Bronchial epithelial cell (primary cell): ENCODE measurements at regions not wholly inside any gene's neighbourhood (a gene's known extent, or its start where the extent isn't known, plus 50 kb on each side); places are given as distances from the start of the nearest gene placed in this dataset.

Source experiments
- DNase-seq: peaks from one replicate; pipeline ENCODE4 v3.0.0-alpha.2; 2010; ENCODE audit warnings: low read depth
- FAIRE-seq: peaks from 2 replicates; lab custom pipeline; 2011; peaks lifted over from hg19 to GRCh38; lab: Jason Lieb, UNC
- H3K27me3 ChIP-seq: 2 replicates; pipeline ENCODE4 v1.5.1; 2011; ENCODE audit warnings: low read length; ENCODE audit not compliant: control insufficient read depth, insufficient read depth
- H3K36me3 ChIP-seq: 2 replicates; pipeline ENCODE4 v1.5.1; 2011; ENCODE audit warnings: low read length; ENCODE audit not compliant: control insufficient read depth, insufficient read depth
- H3K4me3 ChIP-seq: 2 replicates; pipeline ENCODE4 v1.5.1; 2011; ENCODE audit warnings: mild to moderate bottlenecking, low read depth, low read length, control low read depth
- TF ChIP-seq, protein P1 (sequence below): IDR thresholded peaks from 2 replicates; pipeline ENCODE4 v1.5.1; 2011; ENCODE audit warnings: mild to moderate bottlenecking, moderate library complexity, low read length, control low read depth, inconsistent platforms; ENCODE audit not compliant: insufficient read depth, severe bottlenecking

DNA sequence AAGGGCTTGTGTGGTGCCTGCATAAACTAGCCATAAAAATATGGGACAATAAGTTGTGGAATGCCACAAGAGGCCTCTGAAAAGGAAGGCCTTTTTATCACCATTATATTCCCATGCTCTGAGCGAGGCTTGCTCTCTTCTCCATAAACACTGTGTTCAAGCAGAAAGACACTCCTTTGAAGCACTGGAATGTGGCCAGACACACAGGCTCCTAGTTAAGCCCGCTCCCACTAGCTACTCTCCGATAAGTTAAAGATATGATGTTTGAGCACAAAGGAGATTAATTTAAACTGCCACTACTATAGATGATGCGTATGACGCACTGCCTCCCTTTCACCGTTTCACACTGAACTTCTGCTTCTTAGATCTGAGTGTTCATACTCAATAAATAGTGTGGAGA lies 188.7 kb upstream of the TWIST2 start:
- DNase-seq (no peak), FAIRE-seq (no peak)
- TF ChIP-seq, protein P1, sequence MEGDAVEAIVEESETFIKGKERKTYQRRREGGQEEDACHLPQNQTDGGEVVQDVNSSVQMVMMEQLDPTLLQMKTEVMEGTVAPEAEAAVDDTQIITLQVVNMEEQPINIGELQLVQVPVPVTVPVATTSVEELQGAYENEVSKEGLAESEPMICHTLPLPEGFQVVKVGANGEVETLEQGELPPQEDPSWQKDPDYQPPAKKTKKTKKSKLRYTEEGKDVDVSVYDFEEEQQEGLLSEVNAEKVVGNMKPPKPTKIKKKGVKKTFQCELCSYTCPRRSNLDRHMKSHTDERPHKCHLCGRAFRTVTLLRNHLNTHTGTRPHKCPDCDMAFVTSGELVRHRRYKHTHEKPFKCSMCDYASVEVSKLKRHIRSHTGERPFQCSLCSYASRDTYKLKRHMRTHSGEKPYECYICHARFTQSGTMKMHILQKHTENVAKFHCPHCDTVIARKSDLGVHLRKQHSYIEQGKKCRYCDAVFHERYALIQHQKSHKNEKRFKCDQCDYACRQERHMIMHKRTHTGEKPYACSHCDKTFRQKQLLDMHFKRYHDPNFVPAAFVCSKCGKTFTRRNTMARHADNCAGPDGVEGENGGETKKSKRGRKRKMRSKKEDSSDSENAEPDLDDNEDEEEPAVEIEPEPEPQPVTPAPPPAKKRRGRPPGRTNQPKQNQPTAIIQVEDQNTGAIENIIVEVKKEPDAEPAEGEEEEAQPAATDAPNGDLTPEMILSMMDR, result no peak

DNA sequence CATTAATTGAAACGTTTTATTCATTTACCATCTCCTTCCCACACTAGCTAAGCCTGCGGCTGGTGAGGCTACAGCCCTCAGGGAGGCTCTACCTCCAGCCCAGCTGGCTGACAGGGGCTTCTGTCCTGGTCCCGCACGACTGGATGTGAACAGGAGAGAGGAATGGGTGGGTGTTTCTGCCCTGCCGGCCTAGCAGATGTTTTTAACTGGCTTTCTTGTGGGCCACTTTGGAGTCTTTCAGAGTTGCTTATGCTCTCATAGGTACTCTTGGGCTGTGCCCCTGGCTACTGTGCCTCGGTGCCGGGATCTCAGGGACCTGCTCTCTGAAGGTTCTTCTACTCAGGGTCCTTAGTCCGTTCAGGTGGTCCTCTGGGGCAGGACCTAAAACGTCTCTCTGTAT lies 184.3 kb upstream of the TWIST2 start:
- TF ChIP-seq, protein P1, result no peak

More for the DNA sequence above, 188.7 kb upstream of the TWIST2 start:
- Histone ChIP-seq H3K4me3 (no peak overlapping the region), H3K36me3 (no peaks in the 10 kb centered on the region), H3K27me3 (no peaks in the 10 kb centered on the region)

DNA sequence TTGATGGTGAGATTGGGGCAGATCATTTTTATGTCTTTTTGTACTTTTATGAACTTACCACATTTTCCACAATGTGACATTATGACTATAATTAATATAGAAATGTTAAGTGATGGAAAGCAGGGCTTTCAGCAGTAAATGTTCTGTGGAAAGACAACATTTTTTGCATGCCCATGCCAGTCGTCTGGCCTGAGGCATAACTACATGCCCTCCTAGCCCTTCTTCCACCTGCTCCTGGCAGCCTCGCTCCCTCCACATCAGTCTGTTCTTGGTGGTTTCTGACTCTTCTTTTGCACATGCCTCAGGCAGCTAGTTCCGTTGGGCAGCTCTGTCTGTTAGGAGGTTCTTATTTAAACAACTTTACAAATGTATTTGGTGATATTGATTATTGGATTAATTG lies 182.0 kb upstream of the TWIST2 start:
- H3K27me3 ChIP-seq, result no peaks in the 10 kb centered on the region
- TF ChIP-seq, protein P1, result no peak
- DNase-seq, result no peak
- no peak overlapping the region for H3K4me3 ChIP-seq
- no peak for FAIRE-seq
- H3K36me3 ChIP-seq, result no peaks in the 10 kb centered on the region

More for the DNA sequence above, 184.3 kb upstream of the TWIST2 start:
- Histone ChIP-seq H3K27me3 (no peaks in the 10 kb centered on the region), H3K4me3 (no peak overlapping the region), H3K36me3 (no peaks in the 10 kb centered on the region)
- no peak for DNase-seq
- FAIRE-seq, result no peak

DNA sequence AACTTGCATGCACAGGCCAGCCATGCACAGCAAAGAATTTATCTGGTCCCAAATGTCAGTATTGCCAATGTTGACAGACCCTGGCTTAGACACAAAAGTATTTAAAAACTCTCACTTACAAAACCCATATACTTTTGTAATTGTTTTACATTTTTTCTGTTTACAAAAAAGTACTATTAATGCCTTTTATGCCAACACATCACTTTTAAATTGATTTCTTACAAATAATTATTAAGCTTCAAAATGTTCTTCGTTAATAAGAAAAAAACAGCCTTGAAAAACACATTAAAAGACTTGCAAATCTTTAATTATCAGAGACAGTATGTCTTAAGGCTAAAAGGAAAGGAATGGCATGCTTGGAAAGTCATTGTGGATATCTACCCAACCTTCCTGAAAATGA lies 181.3 kb upstream of the TWIST2 start:
- H3K27me3 ChIP-seq, result no peaks in the 10 kb centered on the region
- H3K36me3 ChIP-seq, result no peaks in the 10 kb centered on the region
- DNase-seq, result no peak
- TF ChIP-seq, protein P1, result no peak
- no peak overlapping the region for H3K4me3 ChIP-seq
- no peak for FAIRE-seq

DNA sequence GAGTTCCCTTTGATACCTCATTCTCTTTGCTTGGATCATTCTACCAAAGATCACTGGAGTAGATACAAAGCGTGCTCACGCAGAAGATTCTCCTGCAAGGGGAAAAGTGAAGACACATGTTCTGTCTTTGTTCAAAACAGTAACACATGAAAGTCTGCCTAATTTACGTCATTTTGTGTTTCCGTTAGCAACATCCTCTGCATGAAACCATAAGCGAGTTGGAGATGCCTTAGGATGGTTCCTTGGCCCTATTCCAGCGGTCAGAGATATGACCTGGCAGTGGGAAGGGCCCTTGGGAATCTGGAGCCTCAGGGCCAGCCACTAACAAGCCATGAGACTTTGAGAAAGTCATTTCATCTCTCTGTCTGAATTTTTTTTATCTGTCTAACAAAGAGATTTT lies 180.9 kb upstream of the TWIST2 start:
- Histone ChIP-seq H3K4me3 (no peak overlapping the region), H3K27me3 (no peaks in the 10 kb centered on the region), H3K36me3 (no peaks in the 10 kb centered on the region)
- DNase-seq (no peak), FAIRE-seq (no peak)
- TF ChIP-seq, protein P1, result no peak

DNA sequence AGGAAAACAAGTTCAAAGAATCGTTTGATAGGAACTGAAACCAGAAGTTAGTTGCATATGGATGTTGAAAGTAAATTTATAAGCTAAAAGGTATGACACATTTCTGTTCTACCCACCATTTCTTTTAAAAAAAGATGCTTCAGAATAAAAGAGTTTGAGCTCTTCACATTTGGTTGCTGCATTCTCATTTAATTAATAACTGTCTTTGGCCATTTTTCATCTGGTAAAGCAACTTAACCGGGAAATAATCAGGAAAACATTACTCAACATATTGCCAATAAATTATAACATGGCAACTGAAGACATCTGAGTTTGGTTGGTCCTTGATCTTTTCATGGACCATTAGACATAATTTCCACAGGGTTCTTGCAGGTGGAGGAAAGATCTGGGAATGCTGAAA lies 180.2 kb upstream of the TWIST2 start:
- Histone ChIP-seq H3K4me3 (no peak overlapping the region), H3K27me3 (no peaks in the 10 kb centered on the region), H3K36me3 (no peaks in the 10 kb centered on the region)
- DNase-seq, result no peak
- no peak for FAIRE-seq
- TF ChIP-seq, protein P1, result no peak
